IgD-negative memory B cell (primary cell): ENCODE measurements at regions not wholly inside any gene's neighbourhood (a gene's known extent, or its start where the extent isn't known, plus 50 kb on each side); places are given as distances from the start of the nearest gene placed in this dataset.

Source experiments
- H3K27ac Mint-ChIP-seq, 3 donors: one replicate each; pipeline ENCODE4 v1.8.0; 2020 to 2022; ENCODE audit warnings: mild to moderate bottlenecking in 3 of 3, mixed read lengths in 3 of 3, moderate library complexity in 1 of 3
- H3K27me3 Mint-ChIP-seq: one replicate; pipeline ENCODE4 v1.8.0; 2021; ENCODE audit warnings: mixed read lengths
- H3K36me3 Mint-ChIP-seq: one replicate; pipeline ENCODE4 v1.8.0; 2020; ENCODE audit warnings: mild to moderate bottlenecking, mixed read lengths
- H3K4me1 Mint-ChIP-seq, 3 donors: one replicate each; pipeline ENCODE4 v1.8.0; 2020 to 2022; ENCODE audit warnings: mixed read lengths in 3 of 3, mild to moderate bottlenecking in 1 of 3
- H3K4me3 Mint-ChIP-seq, 4 donors: one replicate each; pipeline ENCODE4 v1.8.0; 2020 to 2022; ENCODE audit warnings: mild to moderate bottlenecking in 4 of 4, mixed read lengths in 4 of 4, moderate library complexity in 3 of 4
- H3K9me3 Mint-ChIP-seq, 3 donors: one replicate each; pipeline ENCODE4 v1.8.0; 2020 to 2021; ENCODE audit warnings: mixed read lengths in 3 of 3, mild to moderate bottlenecking in 1 of 3

DNA sequence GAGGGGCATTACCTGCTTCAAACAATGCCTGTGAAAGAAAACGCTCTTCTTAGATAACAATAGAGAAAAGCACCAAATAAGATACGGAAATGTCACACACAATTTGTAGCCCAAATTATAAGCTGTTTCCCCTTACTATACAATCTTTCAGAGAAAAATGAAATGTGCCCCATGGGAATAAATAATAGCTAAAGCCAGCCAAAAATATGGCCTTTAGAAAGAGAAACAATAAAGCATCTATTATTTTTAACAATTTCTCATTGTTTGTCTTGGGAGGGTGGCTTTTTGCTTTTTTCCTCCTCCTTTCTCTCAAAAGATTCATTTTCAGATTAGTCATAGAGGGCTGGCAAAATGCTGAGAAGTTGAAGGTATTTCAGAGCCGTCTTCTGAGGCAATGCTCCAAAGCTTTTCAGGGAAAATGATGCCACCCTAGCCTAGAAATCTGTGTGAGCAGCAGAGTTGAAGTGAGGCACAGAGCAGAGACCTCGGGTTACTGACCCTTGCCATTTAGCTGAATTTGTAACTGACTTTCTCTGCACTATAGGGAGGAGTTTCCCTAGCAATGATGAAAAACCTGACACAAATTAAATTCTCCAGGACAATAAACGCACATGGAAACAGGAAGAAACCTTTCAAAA, 86.3 kb upstream of the PRICKLE2 start:
- Mint-ChIP-seq H3K9me3 (no peaks in the 10 kb centered on the region), H3K36me3 (no peaks in the 10 kb centered on the region), H3K4me1 (no peaks in the 10 kb centered on the region), H3K27ac (no peak overlapping the region), H3K4me3 (no peak overlapping the region), H3K27me3 (no peaks in the 10 kb centered on the region)

DNA sequence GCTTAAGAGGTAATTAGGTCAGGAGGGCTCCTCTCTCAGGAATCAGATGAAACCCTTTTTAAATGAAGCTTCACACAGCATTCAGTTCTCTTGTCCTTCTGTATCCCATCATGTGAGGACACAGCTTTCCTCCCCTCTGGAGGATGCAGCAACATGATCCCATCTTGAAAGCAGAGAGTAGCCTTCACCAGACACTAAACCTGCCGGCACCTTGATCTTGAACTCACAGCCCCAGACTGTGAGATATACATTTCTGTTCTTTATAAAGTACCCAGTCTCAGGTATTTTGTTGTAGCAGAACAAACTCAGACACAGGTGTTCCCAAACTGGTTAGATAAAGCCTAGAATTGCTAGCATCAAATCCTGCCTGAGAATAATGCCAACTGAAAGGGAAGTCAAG, 83.7 kb upstream of the PRICKLE2 start:
- no peaks in the 10 kb centered on the region for H3K27me3 Mint-ChIP-seq
- no peak overlapping the region for H3K4me3 Mint-ChIP-seq
- no peaks in the 10 kb centered on the region for H3K36me3 Mint-ChIP-seq

DNA sequence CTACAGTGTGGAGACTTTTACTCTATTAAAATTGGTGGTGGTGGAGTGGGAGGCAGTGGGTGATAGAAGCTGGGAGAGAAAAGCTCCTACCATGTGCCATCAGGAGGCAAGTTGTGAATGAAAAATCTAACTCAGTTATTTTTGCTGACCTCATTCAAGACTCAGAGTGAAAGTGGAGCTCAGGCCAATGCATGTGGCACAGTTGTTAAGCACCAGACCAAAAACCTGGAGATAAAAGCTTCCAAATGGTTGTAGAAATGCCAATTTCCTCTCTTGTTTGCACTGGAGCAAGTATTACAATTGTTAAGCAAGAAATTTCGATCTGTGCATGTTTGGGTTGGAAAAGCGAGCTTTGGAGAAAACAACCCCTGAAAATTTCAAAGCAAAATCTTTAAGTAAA, 81.5 kb upstream of the PRICKLE2 start:
- Mint-ChIP-seq H3K36me3 (no peaks in the 10 kb centered on the region), H3K9me3 (no peaks in the 10 kb centered on the region), H3K27me3 (no peaks in the 10 kb centered on the region), H3K4me3 (no peak overlapping the region), H3K4me1 (no peaks in the 10 kb centered on the region), H3K27ac (no peak overlapping the region)

More for the DNA sequence above, 83.7 kb upstream of the PRICKLE2 start:
- Mint-ChIP-seq H3K9me3 (no peaks in the 10 kb centered on the region), H3K4me1 (no peaks in the 10 kb centered on the region), H3K27ac (no peak overlapping the region)

DNA sequence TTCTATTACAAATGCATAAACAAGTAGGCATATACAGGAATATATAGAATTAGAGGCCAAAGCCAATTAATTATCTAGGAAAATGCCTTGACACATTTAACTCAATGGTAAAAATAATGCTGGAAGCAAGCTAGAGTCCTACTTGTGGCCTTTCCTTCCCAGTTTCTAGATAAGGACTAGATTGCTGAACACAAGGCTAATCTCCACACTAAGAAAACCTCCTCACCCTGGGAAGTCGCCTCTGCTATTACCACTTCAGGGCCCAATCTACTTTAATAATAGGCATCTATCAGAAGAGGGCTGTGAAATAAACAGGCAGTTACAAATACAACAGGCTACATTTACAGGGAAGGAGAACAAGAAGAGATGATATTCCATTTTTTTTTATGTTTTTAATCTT, 80.5 kb upstream of the PRICKLE2 start:
- H3K4me1 Mint-ChIP-seq: no peaks in the 10 kb centered on the region
- no peaks in the 10 kb centered on the region for H3K27me3 Mint-ChIP-seq
- peaks cover 0 to 2% (median 0%) of the 10 kb centered on the region in 3 donors for H3K9me3 Mint-ChIP-seq
- no peak overlapping the region for H3K4me3 Mint-ChIP-seq
- H3K36me3 Mint-ChIP-seq: no peaks in the 10 kb centered on the region
- no peak overlapping the region for H3K27ac Mint-ChIP-seq

DNA sequence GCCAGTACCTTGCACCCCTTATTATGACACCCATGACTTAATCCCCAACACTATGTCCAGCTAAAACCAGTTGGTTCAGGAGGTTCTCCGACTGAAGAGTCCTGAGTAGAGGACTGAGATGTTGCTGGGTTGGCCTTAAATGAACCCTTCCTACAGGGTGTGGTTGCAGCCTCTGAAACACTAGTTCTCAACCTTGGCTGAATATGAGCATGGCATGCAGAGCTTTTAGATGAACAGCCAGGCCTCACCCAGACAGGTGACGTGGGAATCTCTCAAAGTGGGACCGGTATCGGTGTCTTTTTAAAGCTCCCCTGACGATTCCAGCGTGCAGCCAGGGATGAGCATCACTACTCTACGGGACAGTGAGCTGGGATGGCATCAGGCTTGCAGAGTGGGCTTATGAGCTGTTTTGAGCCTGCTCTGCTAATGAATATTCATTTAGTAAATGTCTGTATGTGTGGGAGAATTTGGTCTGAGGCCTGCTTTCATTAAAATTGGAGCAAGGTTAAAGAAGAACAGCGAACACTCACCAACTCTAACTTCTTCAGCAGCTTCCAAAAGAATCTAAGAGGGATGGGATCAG, 79.7 kb upstream of the PRICKLE2 start:
- no peaks in the 10 kb centered on the region for H3K36me3 Mint-ChIP-seq
- no peak overlapping the region for H3K4me3 Mint-ChIP-seq
- H3K27me3 Mint-ChIP-seq: no peaks in the 10 kb centered on the region
- H3K4me1 Mint-ChIP-seq: no peaks in the 10 kb centered on the region
- peaks cover 0 to 2% (median 0%) of the 10 kb centered on the region in 3 donors for H3K9me3 Mint-ChIP-seq
- H3K27ac Mint-ChIP-seq: no peak overlapping the region

DNA sequence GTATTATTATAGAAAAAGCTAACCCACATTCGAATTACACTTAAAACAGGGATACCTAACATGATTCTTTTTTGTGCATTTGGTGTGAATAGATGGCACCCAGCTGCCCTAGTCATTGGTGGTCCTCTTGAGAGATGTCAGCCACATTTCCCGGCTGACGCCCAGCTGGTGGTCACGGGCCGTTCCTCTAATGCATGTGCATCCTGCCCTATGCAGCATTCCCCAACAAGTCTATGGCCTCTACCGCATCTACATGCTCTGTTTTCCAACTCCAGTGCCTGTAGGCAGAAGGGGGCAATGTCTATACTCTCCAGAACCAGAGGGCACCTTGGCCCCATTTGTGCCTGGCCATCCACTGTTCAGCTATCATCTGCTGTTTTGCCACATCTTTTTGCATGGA, 78.6 kb upstream of the PRICKLE2 start:
- no peaks in the 10 kb centered on the region for H3K4me1 Mint-ChIP-seq
- H3K4me3 Mint-ChIP-seq: no peak overlapping the region
- H3K36me3 Mint-ChIP-seq: no peaks in the 10 kb centered on the region
- no peaks in the 10 kb centered on the region for H3K27me3 Mint-ChIP-seq
- H3K9me3 Mint-ChIP-seq: peaks cover 0 to 2% (median 0%) of the 10 kb centered on the region in 3 donors
- no peak overlapping the region for H3K27ac Mint-ChIP-seq

DNA sequence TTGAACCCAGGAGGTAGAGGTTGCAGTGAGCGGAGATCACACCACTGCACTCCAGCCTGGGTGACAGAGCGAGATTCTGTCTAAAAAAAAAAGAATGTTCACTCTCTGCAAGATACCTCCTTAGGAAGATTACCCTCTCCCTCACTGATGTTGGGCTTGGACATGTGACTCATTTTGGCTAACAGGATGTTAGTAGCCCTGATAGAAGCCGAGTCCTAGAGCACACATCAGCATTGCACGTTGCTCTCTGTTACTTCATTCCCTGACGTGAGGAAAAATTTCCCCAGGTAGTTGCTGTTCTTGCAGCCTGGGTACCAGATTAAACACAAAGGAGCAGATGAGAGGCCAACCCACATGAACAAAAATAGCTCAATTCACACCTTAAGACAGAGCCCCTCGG, 78.1 kb upstream of the PRICKLE2 start:
- peaks cover 0 to 3% (median 2%) of the 10 kb centered on the region in 3 donors for H3K9me3 Mint-ChIP-seq
- no peaks in the 10 kb centered on the region for H3K4me1 Mint-ChIP-seq
- H3K4me3 Mint-ChIP-seq: no peak overlapping the region
- H3K27ac Mint-ChIP-seq: no peak overlapping the region
- no peaks in the 10 kb centered on the region for H3K36me3 Mint-ChIP-seq
- no peaks in the 10 kb centered on the region for H3K27me3 Mint-ChIP-seq

DNA sequence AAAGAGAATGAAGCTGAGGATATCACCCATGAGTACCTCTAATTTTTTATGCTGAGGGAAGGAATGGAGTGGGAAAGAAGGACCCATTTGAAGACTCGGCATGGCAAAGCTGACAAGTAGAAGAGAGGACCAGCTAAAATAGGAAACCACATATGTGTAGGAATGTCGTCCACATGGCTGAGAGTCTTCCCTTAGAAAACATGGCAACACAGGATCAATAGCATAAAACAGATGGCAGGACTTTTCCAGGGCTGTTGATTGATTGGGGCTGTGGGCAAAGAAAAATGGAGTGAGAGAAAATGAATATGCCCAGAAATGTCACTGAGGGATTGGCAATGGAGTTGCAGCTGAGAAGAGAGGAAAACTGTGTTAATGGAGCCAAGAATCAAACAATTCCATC, 76.2 kb upstream of the PRICKLE2 start:
- Mint-ChIP-seq H3K4me1 (no peaks in the 10 kb centered on the region), H3K27me3 (no peaks in the 10 kb centered on the region), H3K36me3 (peaks cover 4% of the 10 kb centered on the region), H3K4me3 (no peak overlapping the region), H3K9me3 (peaks cover 2 to 15% (median 9%) of the 10 kb centered on the region in 3 donors), H3K27ac (peak overlapping the region in 2 of 3 donors; percentile 4 to 80)

DNA sequence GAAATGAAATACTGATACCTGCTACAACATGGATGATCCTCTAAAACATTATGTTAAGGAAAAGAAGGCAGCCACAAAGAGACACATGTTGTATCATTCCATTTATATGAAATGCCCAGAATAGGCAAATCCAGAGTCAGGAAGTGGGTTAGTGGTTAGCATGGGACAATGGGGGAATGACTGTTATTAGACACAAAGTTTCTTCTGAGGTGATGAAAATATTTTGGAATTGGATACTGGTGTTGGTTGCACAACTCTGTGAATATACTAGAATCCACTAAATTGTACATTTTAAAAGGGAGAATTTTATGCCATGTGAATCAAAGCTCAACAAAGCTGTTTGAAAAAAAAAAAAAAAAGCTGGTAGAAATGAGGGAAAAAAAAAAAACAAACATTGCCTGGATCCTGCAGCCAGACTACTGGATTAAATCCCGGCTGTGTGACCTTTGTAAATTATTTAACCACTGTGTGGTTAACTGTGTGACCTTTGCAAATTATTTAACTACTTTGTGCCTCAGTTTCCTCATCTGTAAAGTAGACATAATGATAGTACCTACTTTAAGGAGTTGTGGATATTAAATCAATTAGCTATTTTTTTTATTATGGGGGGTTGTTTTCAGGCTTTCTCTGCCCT, 75.6 kb upstream of the PRICKLE2 start:
- Mint-ChIP-seq H3K27me3 (no peaks in the 10 kb centered on the region), H3K9me3 (peaks cover 2 to 16% (median 9%) of the 10 kb centered on the region in 3 donors), H3K36me3 (peaks cover 4% of the 10 kb centered on the region), H3K27ac (no peak overlapping the region), H3K4me1 (no peaks in the 10 kb centered on the region), H3K4me3 (no peak overlapping the region)

DNA sequence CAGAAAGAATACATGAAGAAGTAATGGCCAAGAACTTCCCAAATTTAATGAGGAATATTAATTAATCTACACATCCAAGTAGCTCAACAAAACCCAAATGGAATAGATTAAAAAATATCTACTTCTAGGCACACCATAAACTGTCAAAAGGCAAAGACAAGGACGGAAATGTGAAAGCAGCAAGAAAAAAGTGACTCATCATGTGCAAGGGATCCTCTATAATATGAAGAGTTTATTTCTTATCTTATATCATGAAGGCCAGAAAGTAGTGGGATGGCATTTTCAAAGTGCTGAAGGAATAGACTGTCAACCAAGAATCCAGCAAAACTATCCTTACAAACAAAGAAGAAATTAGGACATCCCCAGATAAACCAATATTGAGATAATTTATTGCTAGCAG, 73.9 kb upstream of the PRICKLE2 start:
- no peak overlapping the region for H3K4me3 Mint-ChIP-seq
- H3K27ac Mint-ChIP-seq: no peak overlapping the region
- no peaks in the 10 kb centered on the region for H3K27me3 Mint-ChIP-seq
- no peaks in the 10 kb centered on the region for H3K4me1 Mint-ChIP-seq
- H3K9me3 Mint-ChIP-seq: peaks cover 2 to 16% (median 9%) of the 10 kb centered on the region in 3 donors
- peaks cover 4% of the 10 kb centered on the region for H3K36me3 Mint-ChIP-seq

DNA sequence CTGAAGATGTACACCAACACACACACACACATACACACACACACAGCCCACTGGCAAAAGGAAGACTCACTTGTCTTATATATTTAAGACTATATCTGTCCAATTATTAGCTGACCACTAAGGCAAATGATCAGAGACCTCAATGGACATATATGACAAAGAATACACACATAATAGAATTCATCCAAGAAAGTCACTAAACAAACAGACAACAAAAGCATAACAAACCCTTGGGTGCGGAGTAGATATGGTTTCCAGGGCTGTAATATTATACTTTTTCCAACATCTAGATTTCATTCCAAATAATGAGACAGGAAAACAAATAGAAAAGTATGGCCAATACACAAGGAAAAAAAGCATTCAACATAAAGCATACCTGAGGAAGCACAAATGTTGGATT, 72.3 kb upstream of the PRICKLE2 start:
- H3K27ac Mint-ChIP-seq: no peak overlapping the region

DNA sequence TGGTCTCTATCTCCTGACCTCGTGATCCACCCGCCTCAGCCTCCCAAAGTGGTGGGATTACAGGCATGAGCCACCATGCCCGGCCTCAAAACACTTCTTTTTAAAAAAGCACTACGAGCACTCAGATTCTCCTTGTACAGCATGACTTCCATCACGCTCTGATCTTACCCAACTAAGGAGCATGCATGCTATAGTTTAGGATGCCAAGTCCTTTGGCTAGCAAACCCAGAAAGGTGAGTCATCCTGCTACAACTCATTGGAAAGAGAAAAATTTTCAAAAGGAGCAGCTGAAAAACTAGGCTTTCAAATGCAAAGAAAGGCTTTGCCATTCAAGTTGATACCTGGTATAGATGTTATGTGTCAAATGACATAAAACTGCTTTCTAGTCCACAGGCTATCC, 70.3 kb upstream of the PRICKLE2 start:
- Mint-ChIP-seq H3K36me3 (peaks cover 4% of the 10 kb centered on the region), H3K27me3 (peaks cover 2% of the 10 kb centered on the region), H3K27ac (no peak overlapping the region), H3K4me3 (no peak overlapping the region), H3K9me3 (peaks cover 2 to 16% (median 6%) of the 10 kb centered on the region in 3 donors), H3K4me1 (no peaks in the 10 kb centered on the region)

More for the DNA sequence above, 72.3 kb upstream of the PRICKLE2 start:
- peaks cover 4% of the 10 kb centered on the region for H3K36me3 Mint-ChIP-seq
- H3K4me1 Mint-ChIP-seq: no peaks in the 10 kb centered on the region
- peaks cover 2 to 16% (median 9%) of the 10 kb centered on the region in 3 donors for H3K9me3 Mint-ChIP-seq
- H3K4me3 Mint-ChIP-seq: no peak overlapping the region
- H3K27me3 Mint-ChIP-seq: peaks cover 2% of the 10 kb centered on the region

DNA sequence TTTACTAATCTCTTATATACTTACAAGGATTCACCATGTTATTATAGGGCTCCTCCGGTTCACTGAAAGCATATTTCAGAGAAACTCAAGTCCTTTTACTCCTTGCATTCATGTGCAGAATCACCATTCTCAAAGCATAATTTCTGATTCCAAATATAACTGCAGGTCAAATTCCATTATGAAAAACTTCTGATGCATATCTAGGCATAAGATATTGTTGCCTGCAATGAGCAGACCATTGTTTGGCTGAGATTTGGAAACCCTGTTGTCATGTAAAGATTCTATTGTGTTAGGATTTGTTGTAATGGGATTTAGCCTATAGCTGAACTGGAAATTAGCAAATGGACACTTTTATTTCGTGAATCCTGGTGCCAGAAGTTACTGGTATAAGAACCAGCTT, 69.5 kb upstream of the PRICKLE2 start:
- no peak overlapping the region for H3K4me3 Mint-ChIP-seq
- peaks cover 2% of the 10 kb centered on the region for H3K27me3 Mint-ChIP-seq
- no peak overlapping the region for H3K27ac Mint-ChIP-seq
- H3K9me3 Mint-ChIP-seq: peaks cover 2 to 16% (median 6%) of the 10 kb centered on the region in 3 donors
- no peaks in the 10 kb centered on the region for H3K4me1 Mint-ChIP-seq
- H3K36me3 Mint-ChIP-seq: peaks cover 4% of the 10 kb centered on the region

DNA sequence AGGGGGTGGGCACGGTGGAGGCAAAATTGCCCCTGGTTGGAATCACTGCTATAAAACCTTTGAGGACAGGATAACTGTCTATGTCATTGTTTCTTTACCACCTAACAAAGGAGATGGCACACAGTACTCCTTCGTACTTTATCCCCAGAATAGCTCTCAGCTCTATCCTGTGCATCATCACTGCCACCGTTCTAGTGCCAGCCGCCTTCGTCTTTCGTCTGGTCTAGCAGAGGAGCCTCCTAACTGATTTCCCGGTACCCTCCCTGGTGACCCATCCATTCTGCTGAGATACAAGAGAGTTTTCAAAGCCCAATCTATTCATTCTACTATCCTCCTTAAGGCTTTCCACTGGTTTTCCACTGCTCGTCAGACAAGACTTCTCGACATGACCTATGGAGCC, 67.9 kb upstream of the PRICKLE2 start:
- peaks cover 2% of the 10 kb centered on the region for H3K27me3 Mint-ChIP-seq
- no peaks in the 10 kb centered on the region for H3K4me1 Mint-ChIP-seq
- H3K4me3 Mint-ChIP-seq: no peak overlapping the region
- peaks cover 1 to 13% (median 6%) of the 10 kb centered on the region in 3 donors for H3K9me3 Mint-ChIP-seq
- no peak overlapping the region for H3K27ac Mint-ChIP-seq
- H3K36me3 Mint-ChIP-seq: peaks cover 4% of the 10 kb centered on the region

DNA sequence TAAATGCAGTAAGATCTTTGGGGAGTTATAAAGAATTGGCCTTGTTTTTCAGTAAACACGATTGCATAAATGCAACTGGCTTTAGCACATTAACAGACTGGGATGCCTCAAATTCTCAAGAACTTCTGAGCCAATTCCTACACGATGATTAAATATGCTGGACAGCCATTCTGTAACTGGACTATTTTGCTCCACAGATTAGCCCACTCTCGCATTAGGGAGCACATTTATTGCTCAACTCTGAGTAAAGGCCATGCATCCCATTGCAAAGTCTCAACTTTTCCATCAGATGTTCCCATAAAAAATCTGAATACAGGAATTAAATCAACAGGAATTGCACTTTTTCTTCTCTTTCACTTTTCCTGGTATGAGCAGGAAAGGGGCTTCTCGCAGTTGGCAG, 66.7 kb upstream of the PRICKLE2 start:
- H3K27ac Mint-ChIP-seq: no peak overlapping the region
- no peaks in the 10 kb centered on the region for H3K36me3 Mint-ChIP-seq
- H3K27me3 Mint-ChIP-seq: peaks cover 2% of the 10 kb centered on the region
- no peaks in the 10 kb centered on the region for H3K4me1 Mint-ChIP-seq
- H3K4me3 Mint-ChIP-seq: no peak overlapping the region
- H3K9me3 Mint-ChIP-seq: peaks cover 0 to 6% (median 1%) of the 10 kb centered on the region in 3 donors

DNA sequence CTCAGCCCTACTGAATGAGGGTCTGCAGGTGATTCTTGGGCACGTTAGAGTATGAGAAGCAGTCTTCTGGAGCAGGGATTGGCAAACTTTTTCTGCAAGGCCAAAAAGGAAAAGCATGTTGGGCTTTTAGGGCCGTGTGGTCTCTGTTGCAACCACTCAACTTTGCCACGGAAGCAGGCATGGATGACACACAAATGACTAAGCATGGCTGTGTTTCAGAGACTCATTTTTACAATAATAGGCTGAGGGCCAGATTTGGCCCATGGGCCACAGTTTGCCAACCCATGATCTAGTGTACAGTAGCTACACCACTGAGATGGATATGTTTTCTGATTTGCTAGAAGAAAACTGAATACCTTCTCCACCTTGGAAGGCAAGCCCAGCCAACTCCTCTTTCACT, 66.1 kb upstream of the PRICKLE2 start:
- no peak overlapping the region for H3K4me3 Mint-ChIP-seq
- no peaks in the 10 kb centered on the region for H3K4me1 Mint-ChIP-seq
- no peak overlapping the region for H3K27ac Mint-ChIP-seq
- no peaks in the 10 kb centered on the region for H3K36me3 Mint-ChIP-seq
- peaks cover 2% of the 10 kb centered on the region for H3K27me3 Mint-ChIP-seq
- peaks cover 0 to 1% (median 0%) of the 10 kb centered on the region in 3 donors for H3K9me3 Mint-ChIP-seq
